ENCODE measurements at regions not wholly inside any gene's neighbourhood (a gene's known extent, or its start where the extent isn't known, plus 50 kb on each side); places are given as distances from the start of the nearest gene placed in this dataset.

DNA sequence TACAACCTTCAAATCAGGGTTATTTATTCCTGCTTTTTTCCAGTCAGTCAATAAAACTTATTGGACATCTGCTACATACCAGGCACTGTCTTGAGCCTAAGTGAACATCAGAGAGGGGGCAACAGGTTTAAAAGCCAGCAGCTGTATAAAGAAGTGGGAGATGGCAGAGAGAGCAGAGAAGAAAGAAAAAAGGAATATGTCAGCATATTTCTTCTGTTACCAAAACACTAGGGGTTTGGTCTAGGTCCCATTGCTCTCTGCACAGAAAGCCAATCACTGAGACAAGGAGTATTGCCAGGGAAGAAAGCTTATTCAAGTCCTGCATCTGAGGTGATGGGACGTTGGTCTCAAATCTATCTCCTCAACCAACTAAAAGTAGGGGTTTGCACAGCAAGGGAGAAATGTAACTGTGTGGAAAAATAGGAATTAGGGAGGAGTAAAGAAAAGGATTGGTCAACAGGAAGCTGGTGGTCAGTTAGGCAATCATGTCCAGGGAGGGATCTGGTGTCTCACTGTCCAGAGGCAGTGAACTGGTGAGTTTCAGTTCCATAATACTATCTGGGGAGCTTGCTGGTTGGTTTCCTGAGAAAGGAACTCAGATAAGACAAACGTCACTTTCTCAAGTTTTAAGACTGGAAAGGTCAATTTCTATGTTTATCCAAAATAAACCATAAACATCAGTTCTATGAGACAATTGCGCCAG lies 107.5 kb downstream of the PHLDA1 start:
- TF ChIP-seq CTCF (IDR thresholded peaks at IDR 0.05) (no peak), POLR2A (IDR thresholded peaks at IDR 0.05) (no peak), EP300 (IDR thresholded peaks at IDR 0.05) (no peak)
